ENCODE measurements at regions not wholly inside any gene's neighbourhood (a gene's known extent, or its start where the extent isn't known, plus 50 kb on each side); places are given as distances from the start of the nearest gene placed in this dataset.

GRCh38 chr14:22418631-22419030 is 170.4 kb downstream of the DAD1 start:
- no peak for DNase-seq (ENCODE audit: low read depth in 1 of 2, low spot score in 1 of 2)
- no peak overlapping the region for H3K27ac ChIP-seq (replicated peaks)
- no peak overlapping the region for H3K4me3 ChIP-seq (replicated peaks; ENCODE audit: insufficient read depth, low read length)
- H3K27me3 ChIP-seq (ENCODE audit: insufficient read depth, poor library complexity, severe bottlenecking), result no peaks in the 10 kb centered on the region
- TF ChIP-seq REST (IDR thresholded peaks at IDR 0.05; ENCODE audit: insufficient replicate concordance, low read depth) (no peak), SPI1 (IDR thresholded peaks at IDR 0.05; ENCODE audit: borderline replicate concordance, low read depth) (no peak), POLR2AphosphoS5 (IDR thresholded peaks at IDR 0.05; ENCODE audit: low read depth) (no peak), CTCF (IDR thresholded peaks at IDR 0.05; ENCODE audit: insufficient read depth, low read length) (no peak), GABPA (IDR thresholded peaks at IDR 0.05; ENCODE audit: low read depth) (no peak)

- TF ChIP-seq POLR2AphosphoS5 (IDR thresholded peaks at IDR 0.05; ENCODE audit: low read depth), result no peak
- no peak for TF ChIP-seq REST (IDR thresholded peaks at IDR 0.05; ENCODE audit: insufficient replicate concordance, low read depth)
- no peak for TF ChIP-seq GABPA (IDR thresholded peaks at IDR 0.05; ENCODE audit: low read depth)
- TF ChIP-seq CTCF (IDR thresholded peaks at IDR 0.05; ENCODE audit: insufficient read depth, low read length), result no peak
- no peak for TF ChIP-seq SPI1 (IDR thresholded peaks at IDR 0.05; ENCODE audit: borderline replicate concordance, low read depth)
- Histone ChIP-seq H3K27ac (replicated peaks) (no peak overlapping the region), H3K4me3 (replicated peaks; ENCODE audit: insufficient read depth, low read length) (no peak overlapping the region), H3K27me3 (ENCODE audit: insufficient read depth, poor library complexity, severe bottlenecking) (no peaks in the 10 kb centered on the region)
- DNase-seq (ENCODE audit: low read depth in 1 of 2, low spot score in 1 of 2), result no peak
Measured at GRCh38 chr14:22417914-22418313, 171.1 kb downstream of the DAD1 start.

- Histone ChIP-seq H3K4me3 (replicated peaks; ENCODE audit: insufficient read depth, low read length) (no peak overlapping the region), H3K27me3 (ENCODE audit: insufficient read depth, poor library complexity, severe bottlenecking) (no peaks in the 10 kb centered on the region)
- no peak for TF ChIP-seq GABPA (IDR thresholded peaks at IDR 0.05; ENCODE audit: low read depth)
- TF ChIP-seq CTCF (IDR thresholded peaks at IDR 0.05; ENCODE audit: insufficient read depth, low read length), result no peak
- TF ChIP-seq SPI1 (IDR thresholded peaks at IDR 0.05; ENCODE audit: borderline replicate concordance, low read depth), result no peak
- TF ChIP-seq POLR2AphosphoS5 (IDR thresholded peaks at IDR 0.05; ENCODE audit: low read depth), result no peak
- TF ChIP-seq REST (IDR thresholded peaks at IDR 0.05; ENCODE audit: insufficient replicate concordance, low read depth), result no peak
Measured at GRCh38 chr14:22416193-22416592, 172.8 kb downstream of the DAD1 start.

More at GRCh38 chr14:22416193-22416592, 172.8 kb downstream of the DAD1 start:
- DNase-seq (ENCODE audit: low read depth in 1 of 2, low spot score in 1 of 2), result no peak
- no peak overlapping the region for H3K27ac ChIP-seq (replicated peaks)
